Esophagus muscularis mucosa (tissue), 4 donors: ENCODE measurements at regions not wholly inside any gene's neighbourhood (a gene's known extent, or its start where the extent isn't known, plus 50 kb on each side); places are given as distances from the start of the nearest gene placed in this dataset.
"Not testable (repeated sequence)": the region's sequence is repeated elsewhere in the genome, so short reads cannot be mapped to it uniquely, and the experiment has no call there.

Experiments used
- DNase-seq: peaks from one replicate; pipeline ENCODE4 v3.0.0-alpha.2; 2017; ENCODE audit errors: extremely low spot score
- H3K27ac ChIP-seq, 4 donors: fragments of 200-600 bp; sonication (generic); replicated peaks in 1 of 4; 1 replicate in 3 of 4; 2 replicates in 1 of 4; pipeline ENCODE4 v1.5.1; 2016 to 2019; ENCODE audit warnings: mild to moderate bottlenecking in 1 of 4
- H3K27me3 ChIP-seq, 4 donors: fragments of 200-600 bp; sonication (generic); one replicate each; pipeline versions ENCODE4 v1.5.1 to v1.6.0; 2016 to 2019
- H3K36me3 ChIP-seq, 4 donors: fragments of 200-600 bp; sonication (generic); one replicate each; pipeline ENCODE4 v1.5.1; 2016 to 2019
- H3K4me1 ChIP-seq, 4 donors: fragments of 200-600 bp; sonication (generic); one replicate each; pipeline ENCODE4 v1.5.1; 2016 to 2019
- H3K4me3 ChIP-seq, 4 donors: fragments of 200-600 bp; sonication (generic); 1 replicate in 2 of 4; 2 replicates in 2 of 4; pipeline ENCODE4 v1.5.1; 2016 to 2019; ENCODE audit warnings: mild to moderate bottlenecking in 4 of 4, moderate library complexity in 1 of 4
- H3K9me3 ChIP-seq, 4 donors: fragments of 200-600 bp; sonication (generic); 1 replicate in 3 of 4; 2 replicates in 1 of 4; pipeline ENCODE4 v1.5.1; 2016 to 2019
- CTCF ChIP-seq, 3 experiments: fragments of 200-600 bp in 2 of 3; fragments of 450-650 bp in 1 of 3; sonication (generic) in 2 of 3; IDR thresholded peaks; one replicate each; pipeline ENCODE4 v1.5.1; 2017 to 2019; ENCODE audit warnings: antibody characterized with exemption in 3 of 3, mild to moderate bottlenecking in 2 of 3, moderate library complexity in 1 of 3
- EP300 ChIP-seq: sonication (generic); formaldehyde crosslinking; IDR thresholded peaks from one replicate; pipeline ENCODE4 v1.6.1; 2017; ENCODE audit warnings: antibody characterized with exemption
- POLR2A ChIP-seq: fragments of 450-650 bp; IDR thresholded peaks from one replicate; pipeline ENCODE4 v1.6.1; 2017; ENCODE audit warnings: antibody characterized with exemption, moderate library complexity, mild to moderate bottlenecking, low read depth
- POLR2AphosphoS5 ChIP-seq, 2 donors: sonication (generic); formaldehyde crosslinking; IDR thresholded peaks; one replicate each; pipeline ENCODE4 v1.6.1; 2017; ENCODE audit warnings: antibody characterized with exemption in 2 of 2
- WGBS: methylation state at CpG from one replicate; pipeline ENCODE4 v1.1.5; 2018; 5-methylcytosine and 5-hydroxymethylcytosine counted together
- intact Hi-C: fragments of 100-400 bp; cut with DNase I; formaldehyde crosslinking; loops from one replicate; pipeline ENCODE4 v1.15.1; 2023

DNA sequence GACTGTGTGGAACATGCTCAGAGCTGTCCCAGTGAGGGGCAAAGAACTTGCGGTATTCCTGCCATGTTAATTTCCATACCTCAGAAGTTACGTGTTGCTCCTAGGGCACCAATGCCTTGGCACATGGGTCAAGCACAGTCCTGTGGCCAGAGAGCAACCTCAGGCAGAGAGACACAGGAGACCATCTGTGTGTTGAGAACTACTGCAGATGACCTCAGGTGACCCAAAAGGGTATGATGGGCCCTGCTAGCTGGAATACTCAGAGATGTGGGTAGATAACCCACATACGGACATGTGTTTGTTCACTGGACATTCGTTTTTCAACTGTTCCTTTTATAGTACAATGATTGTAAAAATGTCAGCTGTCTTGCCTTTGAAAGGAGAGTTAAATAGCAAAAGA is 71.5 kb upstream of the BMP2 start:
- WGBS = 83% methylated on average over 4 of the region's 4 CpGs
- H3K27ac ChIP-seq = no peak overlapping the region

GRCh38 chr20:6693808-6694198 is 73.7 kb upstream of the BMP2 start:
- H3K27ac ChIP-seq, DNase-seq, H3K4me1 ChIP-seq, H3K27me3 ChIP-seq, H3K4me3 ChIP-seq, H3K36me3 ChIP-seq, intact Hi-C loops, H3K9me3 ChIP-seq: not testable (repeated sequence)
- WGBS = 84% methylated on average over 3 of the region's 3 CpGs

More for the DNA sequence above, 71.5 kb upstream of the BMP2 start:
- Histone ChIP-seq H3K4me1 (peaks cover 0 to 12% (median 4%) of the 10 kb centered on the region in 4 donors), H3K4me3 (no peak overlapping the region), H3K36me3 (no peaks in the 10 kb centered on the region), H3K9me3 (no peaks in the 10 kb centered on the region), H3K27me3 (no peaks in the 10 kb centered on the region)
- intact Hi-C loops = no loop called here
- no peak for TF ChIP-seq POLR2AphosphoS5 (IDR thresholded peaks at IDR 0.05)
- no peak for TF ChIP-seq POLR2A
- TF ChIP-seq CTCF (IDR thresholded peaks at IDR 0.05) = no peak
- no peak for TF ChIP-seq EP300
- peak; percentile 72 for DNase-seq

- no peaks in the 10 kb centered on the region for H3K9me3 ChIP-seq
- TF ChIP-seq POLR2A = no peak
- TF ChIP-seq CTCF (IDR thresholded peaks at IDR 0.05) = no peak
- TF ChIP-seq POLR2AphosphoS5 (IDR thresholded peaks at IDR 0.05) = no peak
- no peak for TF ChIP-seq EP300
- peaks cover 0 to 8% (median 4%) of the 10 kb centered on the region in 4 donors for H3K4me1 ChIP-seq
- peak; percentile 39 for DNase-seq
- WGBS = 58% methylated on average over 7 of the region's 7 CpGs
- no peak overlapping the region for H3K4me3 ChIP-seq
- intact Hi-C loops = no loop called here
- H3K36me3 ChIP-seq = no peaks in the 10 kb centered on the region
- H3K27ac ChIP-seq = no peak overlapping the region
- H3K27me3 ChIP-seq = no peaks in the 10 kb centered on the region
Measured at GRCh38 chr20:6693178-6693807, 74.2 kb upstream of the BMP2 start.

DNA sequence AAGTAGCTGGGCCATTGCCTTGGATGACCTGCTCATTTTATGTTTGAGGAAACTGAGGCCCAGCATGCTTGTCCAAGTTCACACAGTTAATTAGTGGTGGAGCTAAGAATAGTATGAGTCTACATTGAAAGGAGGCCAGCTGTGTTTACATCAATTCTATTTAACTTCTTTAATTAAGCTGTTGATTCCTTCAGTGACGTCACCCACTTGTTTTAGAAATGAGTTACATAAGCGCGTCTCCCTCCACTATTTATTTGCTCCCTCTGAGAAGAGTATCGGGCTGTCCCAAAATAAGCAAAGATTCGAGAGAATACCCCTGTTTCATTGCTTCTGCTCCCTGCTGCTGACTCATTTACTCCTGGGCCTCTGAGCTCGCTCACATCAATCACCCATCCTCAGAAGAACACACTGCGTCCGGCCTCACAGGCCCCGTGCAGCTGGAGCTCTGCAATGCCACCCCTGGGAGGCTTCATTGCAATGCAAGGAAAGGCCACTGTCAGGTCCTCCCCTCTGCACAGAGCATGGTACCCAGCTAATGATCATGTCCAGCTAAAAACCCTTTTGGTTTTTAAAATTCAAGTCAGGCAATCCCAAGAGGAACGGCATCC is 74.8 kb upstream of the BMP2 start:
- no peaks in the 10 kb centered on the region for H3K27me3 ChIP-seq
- intact Hi-C loops = no loop called here
- peaks cover 0 to 8% (median 4%) of the 10 kb centered on the region in 4 donors for H3K4me1 ChIP-seq
- DNase-seq = peak; percentile 80
- H3K36me3 ChIP-seq = no peaks in the 10 kb centered on the region
- WGBS = 46% methylated on average over 10 of the region's 10 CpGs
- H3K4me3 ChIP-seq = no peak overlapping the region
- no peak overlapping the region for H3K27ac ChIP-seq
- H3K9me3 ChIP-seq = no peaks in the 10 kb centered on the region
- TF ChIP-seq CTCF (IDR thresholded peaks at IDR 0.05) = no peak
- TF ChIP-seq POLR2A = no peak
- no peak for TF ChIP-seq EP300
- no peak for TF ChIP-seq POLR2AphosphoS5 (IDR thresholded peaks at IDR 0.05)

DNA sequence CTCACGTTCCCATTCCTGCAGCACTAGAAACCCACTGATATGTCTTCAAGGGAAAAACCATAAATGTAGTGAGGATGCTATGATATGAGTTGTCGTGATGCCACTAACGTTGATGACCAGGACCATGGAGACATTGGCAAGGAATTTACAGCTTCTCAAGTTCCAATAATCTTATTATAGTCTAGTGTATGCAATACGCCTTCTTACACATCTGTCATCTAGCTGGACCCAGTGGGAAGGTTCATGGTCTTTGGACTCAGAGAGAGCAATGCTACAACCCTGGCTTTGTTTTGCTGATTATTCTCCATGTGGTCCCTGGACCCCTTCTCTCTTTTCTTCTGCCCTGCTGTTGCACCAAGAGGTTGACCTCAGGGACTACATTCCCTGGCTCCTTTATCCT is 76.0 kb upstream of the BMP2 start:
- intact Hi-C loops = no loop called here
- Histone ChIP-seq H3K9me3 (no peaks in the 10 kb centered on the region), H3K4me3 (no peak overlapping the region), H3K27me3 (no peaks in the 10 kb centered on the region), H3K36me3 (no peaks in the 10 kb centered on the region), H3K4me1 (peaks cover 0 to 8% (median 4%) of the 10 kb centered on the region in 4 donors), H3K27ac (no peak overlapping the region)
- TF ChIP-seq POLR2AphosphoS5 (IDR thresholded peaks at IDR 0.05) (no peak), EP300 (no peak), POLR2A (no peak), CTCF (IDR thresholded peaks at IDR 0.05) (no peak)
- peak; percentile 64 for DNase-seq
- 92% methylated on average over 4 of the region's 4 CpGs for WGBS
